GM12891 (cell line): ENCODE measurements at regions not wholly inside any gene's neighbourhood (a gene's known extent, or its start where the extent isn't known, plus 50 kb on each side); places are given as distances from the start of the nearest gene placed in this dataset.
A peak's percentile ranks its signal among the peaks of the same experiment; 100 is the strongest.

Experiments
- DNase-seq: peaks from one replicate; pipeline ENCODE4 v3.0.0; 2011; ENCODE audit warnings: low spot score; ENCODE audit not compliant: insufficient read length
- FAIRE-seq: peaks from 2 replicates; lab custom pipeline; 2011; peaks lifted over from hg19 to GRCh38; lab: Jason Lieb, UNC
- PAX5 ChIP-seq: IDR thresholded peaks from 2 replicates; pipeline ENCODE4 v1.6.1; 2011; ENCODE audit warnings: low read length, moderate library complexity, mild to moderate bottlenecking; ENCODE audit not compliant: insufficient read depth, severe bottlenecking
- POLR2A ChIP-seq: IDR thresholded peaks from 2 replicates; pipeline ENCODE4 v1.6.1; 2011; ENCODE audit warnings: low read depth, low read length, control low read depth
- POLR2AphosphoS5 ChIP-seq: IDR thresholded peaks from 2 replicates; pipeline ENCODE4 v1.6.1; 2011; ENCODE audit warnings: low read depth, low read length, control low read depth
- POU2F2 ChIP-seq: IDR thresholded peaks from 2 replicates; pipeline ENCODE4 v1.6.1; 2011; ENCODE audit warnings: low read depth, mild to moderate bottlenecking, control low read depth, low read length, moderate library complexity
- SPI1 ChIP-seq: IDR thresholded peaks from 2 replicates; pipeline ENCODE4 v1.6.1; 2011; ENCODE audit warnings: low read depth, low read length, control low read depth
- TAF1 ChIP-seq: IDR thresholded peaks from 2 replicates; pipeline ENCODE4 v1.6.1; 2011; ENCODE audit warnings: low read depth, low read length, control low read depth

DNA sequence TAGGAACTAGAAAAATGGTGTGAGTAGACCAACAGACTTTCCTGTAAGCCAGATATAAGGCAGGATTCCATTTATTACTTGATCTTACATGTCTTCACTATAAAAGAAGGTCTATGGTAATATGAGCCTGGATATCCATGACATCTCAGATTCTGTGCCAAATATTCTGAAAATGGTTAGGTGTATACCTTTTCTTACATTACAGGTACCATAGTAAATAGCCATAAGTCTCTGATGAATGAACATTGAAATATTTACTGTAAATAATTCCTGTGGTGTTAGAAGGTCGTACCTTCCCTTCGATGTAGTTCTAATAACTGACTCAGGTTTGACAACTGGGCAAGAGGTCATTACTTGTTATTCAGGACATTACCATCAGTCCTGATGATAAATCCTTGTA is 657.9 kb downstream of the BRINP3 start:
- TF ChIP-seq TAF1 (no peak), POLR2AphosphoS5 (no peak), PAX5 (no peak), POLR2A (no peak), POU2F2 (no peak), SPI1 (no peak)
- FAIRE-seq, result no peak

DNA sequence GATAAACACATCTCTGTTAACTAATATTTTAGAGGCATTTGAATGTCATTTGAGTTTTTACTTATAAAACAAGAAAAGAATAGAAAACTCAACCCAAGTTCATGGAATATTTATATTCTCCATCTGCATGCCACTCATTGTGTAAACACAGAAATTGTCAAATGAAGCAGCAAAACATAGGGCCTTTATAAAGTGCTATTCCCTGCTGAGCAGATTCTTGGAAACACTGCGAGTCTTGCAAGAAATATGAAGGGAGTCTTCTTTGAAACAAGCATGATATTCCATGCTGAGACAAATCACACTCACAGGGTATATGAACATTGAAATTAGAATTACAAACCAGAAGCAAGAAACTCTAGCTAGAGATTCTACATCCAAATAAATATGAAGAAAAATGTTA is 655.8 kb downstream of the BRINP3 start:
- DNase-seq (no peak), FAIRE-seq (no peak)
- no peak for TF ChIP-seq POU2F2
- TF ChIP-seq POLR2AphosphoS5, result no peak
- TF ChIP-seq POLR2A, result no peak
- TF ChIP-seq SPI1, result no peak
- TF ChIP-seq PAX5, result no peak
- TF ChIP-seq TAF1, result no peak

More for the DNA sequence above, 657.9 kb downstream of the BRINP3 start:
- DNase-seq, result no peak

DNA sequence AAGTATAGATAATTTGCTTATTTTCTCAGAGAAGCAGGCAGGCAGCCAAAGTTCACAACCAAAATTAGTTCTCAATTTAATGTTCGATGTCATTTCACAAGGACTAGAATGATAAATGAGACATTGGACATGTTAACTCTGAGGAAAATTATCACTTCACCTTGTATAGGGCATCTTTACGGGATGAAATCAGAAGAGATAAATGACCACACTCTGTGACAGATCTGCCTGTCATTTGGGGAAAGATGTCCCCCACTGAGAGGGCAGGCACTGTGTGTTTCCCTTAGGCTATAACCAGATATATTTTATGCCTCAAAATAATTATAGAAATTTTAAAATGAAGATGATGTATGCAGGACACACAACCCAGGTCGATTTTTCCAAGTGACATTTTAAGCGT is 642.9 kb downstream of the BRINP3 start:
- no peak for DNase-seq
- TF ChIP-seq SPI1 (no peak), TAF1 (no peak), POLR2A (no peak), POLR2AphosphoS5 (no peak), PAX5 (no peak), POU2F2 (no peak)
- no peak for FAIRE-seq

DNA sequence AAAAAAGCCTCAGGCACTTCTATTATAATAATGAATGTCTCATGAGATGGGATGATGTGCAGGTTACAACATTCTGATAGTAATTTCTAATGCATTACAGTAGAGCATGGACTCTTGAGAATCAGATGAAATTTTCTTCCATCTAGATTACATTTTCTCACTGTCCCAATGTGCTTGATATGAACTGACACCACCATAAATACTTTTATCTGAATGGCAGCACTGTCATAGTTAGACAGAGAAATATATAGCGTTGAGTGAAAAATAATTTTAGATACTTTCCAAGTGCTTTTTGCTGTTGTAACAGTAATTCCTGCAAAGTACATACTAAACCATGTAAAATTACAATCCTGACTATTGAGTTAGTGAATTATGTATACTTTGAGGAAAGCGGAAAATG is 630.1 kb downstream of the BRINP3 start:
- TF ChIP-seq POLR2A (no peak), POLR2AphosphoS5 (no peak), POU2F2 (no peak), TAF1 (no peak), PAX5 (no peak), SPI1 (no peak)
- no peak for FAIRE-seq
- no peak for DNase-seq

DNA sequence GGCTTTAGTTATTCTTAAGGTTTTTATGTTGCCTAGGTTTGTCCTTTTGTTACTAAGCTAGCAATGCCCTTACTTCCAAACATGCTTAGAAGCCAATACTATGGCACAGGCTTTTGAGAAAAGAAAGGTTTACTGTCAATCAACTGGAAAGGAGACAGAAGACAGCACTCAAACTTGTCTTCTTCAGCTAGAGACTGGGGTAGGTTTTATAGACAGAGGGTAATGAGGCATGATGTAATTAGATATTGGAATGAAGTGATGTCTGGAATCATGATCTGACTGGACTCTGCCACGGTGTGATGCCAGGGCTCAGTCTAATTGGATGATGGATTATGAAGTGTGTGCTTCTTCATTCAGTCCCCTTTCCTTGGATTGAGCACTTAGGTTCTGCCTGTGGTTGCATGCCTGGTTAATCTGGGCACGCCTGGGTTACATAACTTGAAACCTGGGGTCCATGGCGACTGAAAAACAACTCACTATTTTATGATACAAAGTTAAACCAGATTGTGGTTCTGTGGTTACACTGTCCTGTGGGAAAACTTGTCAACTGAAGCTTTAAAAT is 625.8 kb downstream of the BRINP3 start:
- FAIRE-seq (no peak), DNase-seq (no peak)
- TF ChIP-seq POLR2AphosphoS5 (no peak), POU2F2 (no peak), POLR2A (no peak), TAF1 (no peak), PAX5 (no peak), SPI1 (no peak)

DNA sequence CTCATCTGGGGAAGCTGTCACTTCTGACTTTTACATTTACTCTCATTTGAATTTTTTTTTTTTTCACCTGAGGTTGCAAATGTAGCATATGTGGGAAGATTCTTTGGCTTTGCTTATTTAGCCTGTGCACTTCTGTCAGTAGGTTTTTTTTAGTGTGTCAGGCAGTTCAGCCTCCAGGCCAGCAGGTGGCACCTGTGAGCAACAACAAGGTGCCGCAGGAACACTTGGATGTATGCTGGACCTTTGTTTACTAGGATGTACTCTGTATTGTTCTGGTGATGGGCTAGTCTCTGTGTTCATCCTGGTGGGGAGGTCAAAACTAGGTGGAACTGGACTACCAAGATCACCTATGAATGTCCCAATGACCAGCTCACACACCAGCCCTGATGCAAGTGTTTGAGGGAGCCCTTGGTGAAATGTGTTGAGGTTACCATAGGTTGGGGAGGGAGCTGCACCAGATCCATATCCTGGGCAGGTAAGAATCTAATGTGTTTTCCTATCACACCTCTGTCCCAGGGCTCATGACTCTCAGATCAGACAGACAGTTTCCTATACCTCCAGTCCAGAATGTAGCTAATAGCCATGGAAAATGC is 618.2 kb downstream of the BRINP3 start:
- peak; percentile 58 for FAIRE-seq
- peak; percentile 1 for DNase-seq
- TF ChIP-seq POU2F2 (no peak), TAF1 (no peak), POLR2A (no peak), SPI1 (no peak), POLR2AphosphoS5 (no peak), PAX5 (no peak)

DNA sequence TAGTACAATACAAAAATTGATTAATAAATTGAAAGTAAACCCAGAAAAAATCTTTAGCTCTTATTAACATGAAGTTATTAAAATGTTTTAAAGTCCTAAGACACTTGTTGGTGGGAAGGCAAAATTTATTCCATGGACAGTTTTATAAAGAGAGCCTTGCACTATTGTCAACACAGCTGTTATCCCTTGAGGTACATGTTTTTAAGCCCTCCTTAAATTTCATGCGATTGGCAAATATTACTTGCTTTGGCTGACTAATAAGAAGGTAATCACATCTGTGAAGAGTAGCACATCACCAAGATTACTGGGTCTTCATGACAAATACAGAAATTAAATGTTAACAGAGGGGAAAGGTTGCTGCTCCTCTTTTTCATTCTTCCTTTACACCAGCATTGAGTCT is 611.1 kb downstream of the BRINP3 start:
- DNase-seq (no peak), FAIRE-seq (no peak)
- TF ChIP-seq TAF1 (no peak), PAX5 (no peak), SPI1 (no peak), POLR2AphosphoS5 (no peak), POU2F2 (no peak), POLR2A (no peak)

DNA sequence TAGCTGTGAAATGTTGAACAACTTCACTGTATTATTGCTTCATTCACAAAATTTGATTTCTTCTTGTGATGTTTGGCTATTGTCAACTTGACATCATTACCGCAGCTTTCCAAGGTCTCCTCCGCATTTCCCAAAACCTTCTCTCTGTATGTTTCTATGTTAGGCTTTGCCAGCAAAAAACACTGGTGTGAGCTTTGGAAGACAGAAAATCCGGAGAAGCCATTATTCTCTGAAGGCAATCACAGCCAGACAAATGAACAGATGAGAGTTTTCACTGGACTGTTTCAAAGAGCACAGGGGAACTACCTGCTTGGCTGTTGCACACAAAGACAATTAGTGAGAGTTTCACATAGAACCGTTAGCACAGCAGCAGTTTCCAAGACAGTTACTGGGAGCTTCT is 609.6 kb downstream of the BRINP3 start:
- FAIRE-seq (no peak), DNase-seq (no peak)
- TF ChIP-seq POLR2A (no peak), TAF1 (no peak), POLR2AphosphoS5 (no peak), PAX5 (no peak)

DNA sequence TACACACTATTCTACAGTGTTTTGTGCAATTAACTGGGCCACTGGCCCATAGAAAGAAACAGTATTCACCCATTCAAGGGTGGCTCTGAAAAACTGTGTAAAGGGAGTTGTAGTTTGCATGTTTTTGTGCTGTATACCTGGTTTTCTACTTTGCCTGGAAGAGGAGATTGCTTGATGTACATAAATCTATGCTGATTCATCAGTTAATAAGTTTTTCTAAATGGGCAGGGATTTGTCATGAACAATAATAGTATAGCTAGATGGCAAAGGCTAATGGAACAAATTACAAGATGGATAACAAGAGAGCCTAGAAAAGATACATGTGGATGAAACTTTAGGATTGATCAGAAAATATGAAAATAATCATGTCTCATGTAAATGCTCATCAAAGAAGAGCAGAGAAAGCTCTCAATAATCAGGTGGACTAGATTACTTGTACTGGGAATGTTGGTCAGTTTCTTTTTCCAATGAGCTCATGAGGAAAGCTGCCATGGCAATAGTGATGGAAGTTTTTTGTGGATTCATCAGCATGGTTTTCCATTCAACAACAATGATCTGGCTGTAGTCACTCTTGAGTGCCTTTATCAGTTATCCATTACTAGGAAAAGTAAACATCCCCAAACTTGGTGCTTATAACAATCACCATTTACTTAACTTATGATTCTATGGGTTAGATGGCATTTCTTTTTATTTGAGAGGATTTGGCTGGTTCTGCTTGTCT is 602.8 kb downstream of the BRINP3 start:
- TF ChIP-seq TAF1 (no peak), PAX5 (no peak), POLR2AphosphoS5 (no peak), SPI1 (no peak), POU2F2 (no peak), POLR2A (no peak)
- DNase-seq, result no peak
- FAIRE-seq, result no peak
